Neuronal stem cell (in vitro differentiated cells): ENCODE measurements at regions not wholly inside any gene's neighbourhood (a gene's known extent, or its start where the extent isn't known, plus 50 kb on each side); places are given as distances from the start of the nearest gene placed in this dataset.
A peak's percentile ranks its signal among the peaks of the same experiment; 100 is the strongest.
"Not testable (repeated sequence)": the region's sequence is repeated elsewhere in the genome, so short reads cannot be mapped to it uniquely, and the experiment has no call there.

Experiments
- DNase-seq: peaks from one replicate; pipeline ENCODE4 v3.0.0-alpha.2; 2013; ENCODE audit warnings: low spot score
- H2AFZ ChIP-seq: one replicate; pipeline ENCODE4 v1.6.1; 2013; ENCODE audit warnings: mild to moderate bottlenecking, low read length, inconsistent platforms
- H2AK5ac ChIP-seq: 2 replicates; pipeline ENCODE4 v1.6.1; 2013; ENCODE audit warnings: low read depth, mild to moderate bottlenecking, inconsistent platforms, low read length, moderate library complexity, mixed read lengths
- H2BK120ac ChIP-seq: 2 replicates; pipeline ENCODE4 v1.6.1; 2013; ENCODE audit warnings: low read depth, mild to moderate bottlenecking, inconsistent platforms, low read length, moderate library complexity, mixed read lengths
- H2BK12ac ChIP-seq: one replicate; pipeline ENCODE4 v1.6.1; 2013; ENCODE audit warnings: low read length, inconsistent platforms
- H2BK15ac ChIP-seq: 2 replicates; pipeline ENCODE4 v1.6.1; 2013; ENCODE audit warnings: mild to moderate bottlenecking, low read length, inconsistent platforms, mixed read lengths
- H2BK5ac ChIP-seq: one replicate; pipeline ENCODE4 v1.6.1; 2013; ENCODE audit warnings: inconsistent platforms, mild to moderate bottlenecking, low read length, moderate library complexity
- H3K14ac ChIP-seq: one replicate; pipeline ENCODE4 v1.6.1; 2013; ENCODE audit warnings: low read length, inconsistent platforms
- H3K18ac ChIP-seq: 2 replicates; pipeline ENCODE4 v1.6.1; 2013; ENCODE audit warnings: low read length, inconsistent platforms
- H3K23ac ChIP-seq: 2 replicates; pipeline ENCODE4 v1.6.1; 2013; ENCODE audit warnings: low read depth, mild to moderate bottlenecking, mixed read lengths, low read length, inconsistent platforms; ENCODE audit not compliant: poor library complexity
- H3K27ac ChIP-seq: replicated peaks from 3 replicates; pipeline ENCODE4 v1.5.1; 2013; ENCODE audit warnings: low read length, inconsistent platforms
- H3K27me3 ChIP-seq, 3 experiments: 2 replicates each; pipeline ENCODE4 v1.6.1; 2013; ENCODE audit warnings: low read length in 3 of 3, mild to moderate bottlenecking in 2 of 3, inconsistent platforms in 1 of 3, low read depth in 1 of 3, mixed read lengths in 1 of 3, moderate library complexity in 1 of 3; ENCODE audit not compliant: control insufficient read depth in 3 of 3, insufficient read depth in 3 of 3
- H3K36me3 ChIP-seq, 2 donors: replicated peaks in 1 of 2; 2 replicates each; pipeline ENCODE4 v1.6.1; 2013; ENCODE audit warnings: low read length in 2 of 2; ENCODE audit not compliant: control insufficient read depth in 2 of 2, insufficient read depth in 2 of 2
- H3K4ac ChIP-seq: 2 replicates; pipeline ENCODE4 v1.6.1; 2013; ENCODE audit warnings: inconsistent platforms, mild to moderate bottlenecking, low read length, moderate library complexity
- H3K4me1 ChIP-seq, 2 donors: 1 replicate in 1 of 2; 2 replicates in 1 of 2; pipeline ENCODE4 v1.6.1; 2013; ENCODE audit warnings: low read length in 2 of 2, low read depth in 1 of 2; ENCODE audit not compliant: control insufficient read depth in 2 of 2, insufficient read depth in 1 of 2
- H3K4me2 ChIP-seq: one replicate; pipeline ENCODE4 v1.6.1; 2013; ENCODE audit warnings: mild to moderate bottlenecking, low read length, inconsistent platforms; ENCODE audit not compliant: insufficient read depth, poor library complexity, severe bottlenecking
- H3K4me3 ChIP-seq, 2 donors: 2 replicates each; pipeline ENCODE4 v1.5.1; 2013; ENCODE audit warnings: low read length in 2 of 2, mild to moderate bottlenecking in 2 of 2, inconsistent platforms in 1 of 2, moderate library complexity in 1 of 2
- H3K79me1 ChIP-seq: one replicate; pipeline ENCODE4 v1.6.1; 2013; ENCODE audit warnings: low read depth, mild to moderate bottlenecking, inconsistent platforms, low read length, moderate library complexity
- H3K9ac ChIP-seq: one replicate; pipeline ENCODE4 v1.6.1; 2013; ENCODE audit warnings: mild to moderate bottlenecking, low read depth, low read length, inconsistent platforms; ENCODE audit not compliant: poor library complexity
- H3K9me3 ChIP-seq, 2 donors: replicated peaks in 1 of 2; 2 replicates each; pipeline versions ENCODE3 to v1.6.1; 2013; ENCODE audit warnings: low read length in 2 of 2, mild to moderate bottlenecking in 2 of 2, inconsistent platforms in 1 of 2, low read depth in 1 of 2, mixed read lengths in 1 of 2, moderate library complexity in 1 of 2; ENCODE audit not compliant: control insufficient read depth in 2 of 2, insufficient read depth in 1 of 2
- H4K8ac ChIP-seq: one replicate; pipeline ENCODE4 v1.6.1; 2013; ENCODE audit warnings: low read depth, mild to moderate bottlenecking, inconsistent platforms, low read length, moderate library complexity
- H4K91ac ChIP-seq: one replicate; pipeline ENCODE4 v1.6.1; 2013; ENCODE audit warnings: low read length, low read depth, mild to moderate bottlenecking, inconsistent platforms; ENCODE audit not compliant: poor library complexity
- WGBS, 2 donors: extraction: QIAGEN DNeasy Blood & Tissue Kit; methylation state at CpG; one replicate each; pipeline ENCODE4 v1.1.7; 2013; ENCODE audit warnings: missing lambda C conversion rate in 2 of 2, mixed read lengths in 1 of 2; ENCODE audit not compliant: insufficient read length in 2 of 2, insufficient replicate concordance in 1 of 2; ENCODE audit errors: extremely low coverage in 2 of 2; 5-methylcytosine and 5-hydroxymethylcytosine counted together

DNA sequence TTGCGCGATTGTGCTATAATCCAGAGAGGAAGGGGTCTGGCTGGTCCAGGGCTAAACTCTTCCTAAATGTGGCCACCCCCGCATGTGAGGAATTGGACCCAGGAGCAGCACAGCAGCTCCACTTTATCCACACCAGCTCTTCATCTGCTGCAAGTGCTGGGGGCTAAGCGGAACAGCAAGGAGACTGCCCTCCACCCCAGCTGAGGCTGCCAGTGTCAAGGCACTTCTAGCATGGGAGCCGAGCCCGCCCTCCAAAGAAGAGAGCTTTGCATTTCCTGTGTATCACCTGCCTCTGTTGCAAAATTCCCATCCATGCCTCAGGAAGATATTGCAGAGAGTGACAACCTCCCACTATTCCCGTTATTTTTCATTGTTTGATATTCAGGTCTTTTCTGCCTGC lies 333.6 kb downstream of the ARRDC4 start:
- Histone ChIP-seq H3K4ac (no peak overlapping the region), H2AK5ac (no peak overlapping the region), H3K23ac (no peak overlapping the region), H2AFZ (no peak overlapping the region), H3K4me1 (no peaks in the 10 kb centered on the region), H3K79me1 (no peaks in the 10 kb centered on the region), H3K9me3 (no peaks in the 10 kb centered on the region), H3K36me3 (no peaks in the 10 kb centered on the region), H4K8ac (no peak overlapping the region), H3K4me3 (no peak overlapping the region), H3K9ac (no peak overlapping the region), H2BK5ac (no peak overlapping the region), H2BK12ac (no peak overlapping the region), H3K4me2 (no peak overlapping the region), H4K91ac (no peak overlapping the region), H3K18ac (no peak overlapping the region), H3K14ac (no peak overlapping the region), H3K27me3 (no peaks in the 10 kb centered on the region), H2BK15ac (no peak overlapping the region), H2BK120ac (no peak overlapping the region), H3K27ac (no peak overlapping the region)
- DNase-seq = no peak
- no CpG with 5 or more reads among the region's 7 CpGs for WGBS, 2 donors

DNA sequence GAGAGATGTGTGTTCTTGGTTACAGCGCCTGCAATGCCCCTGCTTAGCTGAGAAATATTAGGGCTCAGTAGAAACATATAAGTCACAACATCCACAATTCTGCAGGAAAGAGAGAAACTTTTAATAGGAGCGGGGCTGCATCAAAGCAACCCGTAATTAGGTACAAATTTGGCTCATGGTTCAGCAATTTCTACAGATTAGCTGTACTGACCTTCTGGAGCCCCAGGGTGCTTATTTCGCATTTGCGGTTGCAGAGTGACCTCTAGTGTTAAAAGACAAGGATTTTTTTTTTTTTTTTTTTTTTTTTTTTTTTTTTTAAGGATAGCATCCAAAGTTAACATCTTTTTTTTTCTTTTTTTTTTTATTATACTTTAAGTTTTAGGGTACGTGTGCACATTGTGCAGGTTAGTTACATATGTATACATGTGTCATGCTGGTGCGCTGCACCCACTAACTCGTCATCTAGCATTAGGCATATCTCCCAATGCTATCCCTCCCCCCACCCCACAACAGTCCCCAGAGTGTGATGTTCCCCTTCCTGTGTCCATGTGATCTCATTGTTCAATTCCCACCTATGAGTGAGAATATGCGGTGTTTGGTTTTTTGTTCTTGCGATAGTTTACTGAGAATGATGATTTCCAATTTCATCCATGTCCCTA lies 334.7 kb downstream of the ARRDC4 start:
- not testable (repeated sequence) for H3K4me3 ChIP-seq

DNA sequence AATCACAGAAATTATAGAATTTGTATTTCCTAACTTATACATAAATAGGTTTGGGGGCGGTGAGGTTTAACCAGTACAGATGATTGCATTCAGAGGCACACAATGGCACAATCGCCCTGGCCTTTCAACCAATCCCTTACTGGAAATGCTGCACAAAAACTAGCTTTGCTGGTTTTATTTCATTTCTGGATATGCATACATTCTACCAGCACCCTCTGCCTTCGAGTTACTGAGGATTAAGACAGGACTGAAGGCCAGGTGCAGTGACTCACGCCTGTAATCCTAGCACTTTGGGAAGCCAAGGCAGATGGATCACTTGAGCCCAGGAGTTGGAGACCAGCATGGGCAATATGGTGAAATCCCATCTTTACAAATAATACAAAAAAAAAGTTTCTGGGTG lies 336.1 kb downstream of the ARRDC4 start:
- Histone ChIP-seq H2AFZ (no peak overlapping the region), H3K79me1 (no peaks in the 10 kb centered on the region), H2BK120ac (no peak overlapping the region), H3K14ac (no peak overlapping the region), H3K4me2 (no peak overlapping the region), H4K91ac (no peak overlapping the region), H3K9ac (no peak overlapping the region), H3K4me3 (no peak overlapping the region), H2BK5ac (no peak overlapping the region), H3K23ac (no peak overlapping the region), H3K9me3 (no peaks in the 10 kb centered on the region), H2AK5ac (no peak overlapping the region), H3K18ac (no peak overlapping the region), H2BK12ac (no peak overlapping the region), H3K36me3 (no peaks in the 10 kb centered on the region), H3K4ac (no peak overlapping the region), H3K4me1 (no peaks in the 10 kb centered on the region), H3K27me3 (no peaks in the 10 kb centered on the region), H2BK15ac (no peak overlapping the region), H3K27ac (no peak overlapping the region), H4K8ac (no peak overlapping the region)
- DNase-seq = no peak
- WGBS, 2 donors = no CpG with 5 or more reads among the region's 4 CpGs

More for the DNA sequence above, 334.7 kb downstream of the ARRDC4 start:
- not testable (repeated sequence) for H2BK120ac ChIP-seq, H3K23ac ChIP-seq, H2AK5ac ChIP-seq, H2BK5ac ChIP-seq, H2BK12ac ChIP-seq, H3K9me3 ChIP-seq, H3K9ac ChIP-seq, H4K91ac ChIP-seq, H3K4ac ChIP-seq, H3K4me2 ChIP-seq, H3K14ac ChIP-seq, H2BK15ac ChIP-seq, H3K4me1 ChIP-seq, H3K18ac ChIP-seq, H3K79me1 ChIP-seq, H4K8ac ChIP-seq, H2AFZ ChIP-seq, H3K27me3 ChIP-seq, H3K27ac ChIP-seq, H3K36me3 ChIP-seq
- peak; percentile 47 for DNase-seq
- no CpG with 5 or more reads among the region's 10 CpGs for WGBS, 2 donors

DNA sequence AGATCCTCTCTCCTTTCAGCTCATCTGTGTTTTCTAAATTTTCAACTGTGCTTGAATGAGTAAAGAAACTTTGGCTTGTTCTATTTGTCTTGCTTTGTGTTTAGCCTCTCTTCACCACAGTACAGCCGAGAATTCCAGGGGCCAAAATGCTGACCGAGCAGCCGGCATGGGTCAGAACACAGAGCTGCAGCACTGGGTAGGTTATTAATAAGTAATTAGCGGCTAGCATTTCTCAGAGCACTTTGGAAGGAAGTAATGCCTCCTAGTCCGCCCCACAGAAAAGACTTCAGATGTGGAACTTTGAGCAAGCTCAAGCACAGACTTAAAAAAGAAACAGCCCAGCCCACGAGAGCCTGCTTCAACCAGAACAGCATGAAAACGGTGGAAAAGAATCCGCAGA lies 343.9 kb downstream of the ARRDC4 start:
- Histone ChIP-seq H3K18ac (no peak overlapping the region), H3K4ac (no peak overlapping the region), H3K4me3 (no peak overlapping the region), H4K8ac (no peak overlapping the region), H2BK120ac (no peak overlapping the region), H3K27ac (no peak overlapping the region), H4K91ac (no peak overlapping the region), H2AFZ (no peak overlapping the region), H2BK12ac (no peak overlapping the region), H3K36me3 (no peaks in the 10 kb centered on the region), H3K79me1 (no peaks in the 10 kb centered on the region), H3K9ac (no peak overlapping the region), H3K4me2 (no peak overlapping the region), H3K23ac (no peak overlapping the region), H3K9me3 (peaks cover 0 to 2% of the 10 kb centered on the region in 2 donors), H3K27me3 (no peaks in the 10 kb centered on the region), H3K14ac (no peak overlapping the region), H3K4me1 (no peaks in the 10 kb centered on the region), H2BK15ac (no peak overlapping the region), H2AK5ac (no peak overlapping the region), H2BK5ac (no peak overlapping the region)
- no CpG with 5 or more reads among the region's 8 CpGs for WGBS, 2 donors
- no peak for DNase-seq
